ENCODE measurements at regions not wholly inside any gene's neighbourhood (a gene's known extent, or its start where the extent isn't known, plus 50 kb on each side); places are given as distances from the start of the nearest gene placed in this dataset.

DNA sequence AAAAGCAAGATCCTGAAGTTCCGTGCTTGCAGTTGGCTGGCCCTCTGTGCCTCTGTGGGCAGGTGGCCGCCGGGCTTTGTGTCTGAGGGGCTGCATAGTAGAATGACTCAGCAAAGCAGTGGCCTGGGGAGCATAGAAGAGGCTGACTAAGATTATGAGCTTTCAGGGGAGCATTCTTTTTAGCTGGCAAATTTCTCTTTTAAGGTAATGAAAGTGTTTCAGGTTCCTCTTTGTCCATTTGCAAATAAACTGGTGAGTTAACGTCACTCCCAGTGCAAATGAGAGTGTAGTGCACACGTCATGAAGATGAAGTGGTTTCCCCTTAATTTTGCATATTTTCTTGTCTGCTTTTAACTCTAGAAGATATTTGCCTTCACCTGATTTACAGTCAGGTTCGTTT is 98.6 kb downstream of the BCL2L11 start:
- no peak for DNase-seq

DNA sequence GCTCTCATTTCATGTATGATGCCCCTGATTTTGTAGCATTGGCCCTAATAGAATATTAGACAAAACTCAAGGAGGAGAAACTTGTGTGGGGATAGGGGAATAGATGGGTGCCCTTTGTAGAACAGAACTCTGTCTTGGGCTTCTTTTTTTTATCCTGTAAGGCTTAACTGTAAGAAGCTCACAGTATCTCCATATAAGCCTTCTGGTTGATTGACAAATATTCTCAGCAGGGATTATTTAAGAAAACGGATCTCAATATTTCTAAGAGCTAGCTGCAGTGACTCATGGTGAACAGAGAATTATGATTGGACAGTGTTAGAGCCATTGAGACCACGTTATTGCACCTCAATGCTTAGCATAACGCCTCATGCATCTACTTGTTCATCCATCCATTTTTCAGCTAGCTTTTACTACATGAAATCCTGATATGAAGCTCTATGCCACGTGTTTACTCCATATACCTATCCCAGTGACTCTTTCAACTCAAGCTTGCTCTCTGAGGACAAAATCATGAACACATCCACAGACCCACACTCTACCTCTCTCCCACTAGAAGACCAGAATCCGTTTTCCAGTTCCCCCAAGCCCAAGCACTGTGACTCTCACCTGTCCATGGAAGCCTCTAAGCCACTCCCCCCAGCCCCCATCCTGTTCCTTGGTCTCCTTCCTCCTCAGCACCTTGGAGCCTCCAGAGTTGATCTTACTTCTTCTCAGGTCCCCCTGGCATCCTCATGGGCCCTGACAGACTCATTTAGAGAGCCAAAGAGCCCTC is 99.2 kb downstream of the BCL2L11 start:
- DNase-seq: no peak

DNA sequence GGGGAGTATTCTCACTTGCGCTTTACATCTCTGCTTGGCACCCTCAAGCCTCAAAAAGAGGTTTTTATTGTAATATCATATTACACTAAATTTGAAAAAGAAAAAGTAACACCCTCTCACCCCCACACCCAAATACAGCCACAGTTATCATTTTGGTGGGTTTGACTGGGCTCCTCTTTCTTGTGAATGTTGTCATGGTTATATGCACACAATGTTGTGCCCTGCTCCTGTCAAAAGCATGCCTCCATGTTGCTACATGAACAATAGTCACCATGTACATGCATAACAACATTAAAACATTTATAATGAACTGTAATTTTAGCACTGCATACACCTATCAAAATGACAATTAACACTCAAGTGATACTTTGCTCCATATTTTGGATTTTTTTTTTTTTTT is 100.2 kb downstream of the BCL2L11 start:
- no peak for DNase-seq

DNA sequence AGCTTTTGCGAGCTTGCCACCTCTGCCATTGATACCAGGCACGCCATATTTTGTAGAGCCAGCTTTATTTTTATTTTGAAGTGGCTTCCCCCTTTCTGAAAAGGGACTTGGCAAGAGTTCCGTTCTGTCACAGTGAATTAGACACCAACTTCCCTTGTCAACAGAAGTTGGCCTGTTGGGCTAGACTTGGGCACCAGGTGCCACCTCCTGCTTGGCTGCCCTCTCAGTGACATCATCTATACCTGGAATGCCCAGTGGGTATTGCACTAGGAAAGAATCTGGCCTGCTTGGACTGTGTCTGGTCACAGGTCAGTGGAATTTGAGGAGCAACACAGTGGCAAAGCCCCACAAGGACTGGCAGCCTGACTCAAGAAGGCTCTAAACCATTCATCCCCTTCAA is 101.0 kb downstream of the BCL2L11 start:
- no peak for DNase-seq

GRCh38 chr2:111222204-111222866 is 101.6 kb downstream of the BCL2L11 start:
- DNase-seq: no peak

GRCh38 chr2:111225856-111226255 is 105.1 kb downstream of the BCL2L11 start:
- DNase-seq: no peak

- DNase-seq: no peak
These were observed 106.4 kb downstream of the BCL2L11 start for GRCh38 chr2:111226876-111227700.

- DNase-seq: no peak
These were observed 107.0 kb downstream of the BCL2L11 start for GRCh38 chr2:111227716-111228141.

DNA sequence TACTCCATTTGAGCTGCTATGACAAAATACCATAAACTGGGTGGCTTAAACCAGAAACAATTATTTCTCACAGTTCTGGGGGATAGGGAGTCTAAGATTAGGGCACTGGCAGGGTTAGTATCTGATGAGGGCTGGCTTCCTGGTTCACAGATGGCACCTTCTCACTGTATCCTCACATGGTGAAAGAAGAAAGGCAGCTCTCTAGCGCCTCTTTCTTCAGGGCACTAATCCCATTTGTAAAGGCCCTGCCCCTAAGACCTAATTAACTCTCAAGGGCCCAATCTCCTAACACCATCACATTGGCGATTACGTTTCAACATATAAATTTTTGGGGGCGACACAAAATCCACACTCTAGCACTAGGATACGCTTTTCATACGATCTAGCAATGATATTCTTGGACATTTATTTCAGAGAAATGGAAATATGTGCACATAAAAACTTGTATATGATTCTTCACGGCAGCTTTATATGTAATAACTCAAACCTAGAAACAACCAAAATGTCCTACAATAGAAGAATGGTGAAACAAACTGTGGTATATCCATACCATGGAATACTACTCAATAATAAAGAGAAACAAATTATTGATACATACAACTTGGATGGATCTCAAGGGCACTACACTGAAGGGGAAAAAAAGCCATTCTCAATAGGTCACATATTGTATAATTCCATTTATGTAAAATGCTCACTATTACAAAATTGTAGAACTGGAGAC is 111.0 kb downstream of the BCL2L11 start:
- no peak for DNase-seq

GRCh38 chr2:111235192-111236015 is 114.7 kb downstream of the BCL2L11 start:
- no peak for DNase-seq

GRCh38 chr2:111236025-111236424 is 115.3 kb downstream of the BCL2L11 start:
- DNase-seq: peak in 1 of 2 experiments; percentile 63

GRCh38 chr2:111238296-111238695 is 117.6 kb downstream of the BCL2L11 start:
- DNase-seq: no peak

DNA sequence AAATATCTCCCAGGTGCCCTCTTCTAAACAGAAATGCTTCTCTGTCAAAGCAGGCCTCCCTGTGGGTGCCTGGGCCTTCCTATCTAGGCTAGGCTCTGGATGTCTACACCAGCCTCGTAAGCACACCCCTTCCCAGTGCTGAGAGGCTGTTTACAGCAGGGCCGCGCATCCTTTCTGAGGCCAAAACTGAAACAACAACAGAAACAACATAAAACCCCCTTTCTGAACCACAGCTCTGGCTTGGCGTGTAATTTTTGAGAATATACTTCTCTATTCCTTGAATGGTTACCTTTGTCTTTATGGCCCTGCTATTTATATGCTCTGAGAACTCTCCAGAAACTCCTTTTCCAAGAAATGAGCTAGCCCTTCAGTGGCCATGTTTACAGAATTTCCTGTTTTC is 118.4 kb downstream of the BCL2L11 start:
- DNase-seq: no peak

DNA sequence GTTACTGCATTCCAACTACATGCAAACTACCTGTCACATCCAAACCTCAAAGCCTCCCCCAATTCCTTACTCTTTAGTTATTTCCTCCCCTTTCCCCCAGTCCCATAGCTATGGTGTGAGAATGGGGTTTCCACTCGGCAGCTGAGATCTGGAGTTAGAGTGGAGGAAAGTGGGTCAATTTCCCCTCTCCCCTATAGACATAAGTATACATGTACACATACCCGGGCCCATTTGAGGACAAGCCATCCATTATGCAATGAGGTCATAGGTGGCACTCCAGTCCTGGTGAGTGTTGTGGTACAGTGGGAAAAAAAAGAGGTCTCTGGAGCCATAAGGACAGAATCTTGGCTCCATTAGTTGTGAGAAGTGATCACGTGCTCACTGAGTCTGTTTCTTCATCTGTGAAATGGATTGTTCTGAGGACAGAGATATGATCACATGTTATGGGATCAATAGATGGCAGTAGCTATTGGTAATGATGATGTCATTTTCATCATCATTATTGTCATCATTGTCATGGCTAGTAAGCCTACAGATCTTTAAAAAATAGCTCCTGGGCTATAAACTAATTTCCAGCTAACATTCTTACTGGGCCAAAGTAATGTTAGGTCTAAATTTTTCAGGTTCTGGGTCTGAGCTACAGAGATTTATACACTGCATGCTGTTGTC is 119.0 kb downstream of the BCL2L11 start:
- DNase-seq: no peak

GRCh38 chr2:111243295-111243694 is 122.6 kb downstream of the BCL2L11 start:
- no peak for DNase-seq

DNA sequence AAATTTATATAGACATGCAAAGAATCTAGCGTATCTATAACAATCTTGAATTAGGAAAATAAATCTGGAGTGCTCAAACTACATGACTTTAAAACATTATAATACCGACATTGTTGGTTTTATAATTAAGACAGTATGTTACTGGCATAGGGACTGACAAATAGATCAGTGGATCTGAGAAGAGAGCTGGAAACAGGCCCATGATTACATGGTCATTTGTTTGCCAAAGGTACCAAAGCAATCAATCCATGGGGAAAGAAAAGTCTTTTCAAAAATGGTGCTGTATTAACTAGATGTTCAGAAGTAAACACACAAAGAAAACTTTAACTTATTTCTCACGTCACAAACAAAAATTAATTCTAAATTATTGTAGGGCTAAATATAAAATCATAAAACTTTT is 124.2 kb downstream of the BCL2L11 start:
- DNase-seq: no peak

DNA sequence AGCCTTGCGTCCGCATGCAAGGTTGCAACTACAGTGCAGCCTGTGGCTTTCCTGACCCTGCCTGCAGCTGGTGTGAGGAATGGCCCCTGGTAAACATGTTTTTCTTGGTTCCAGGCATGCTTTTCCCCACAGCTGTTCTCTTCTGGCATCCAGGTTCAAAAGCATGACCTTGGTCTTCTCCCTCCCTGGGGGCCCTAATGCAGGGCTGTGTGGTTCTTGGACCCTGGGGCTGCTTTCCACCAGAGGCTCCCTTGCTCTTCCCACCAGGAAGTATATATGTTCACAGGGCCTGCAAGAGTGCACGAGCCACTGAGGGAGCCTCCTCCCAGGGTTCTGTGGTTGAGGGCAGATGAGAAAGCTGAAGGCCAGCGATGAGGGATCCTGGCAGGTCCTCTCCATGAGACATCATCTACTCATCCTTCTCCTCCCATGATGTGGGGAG is 125.9 kb downstream of the BCL2L11 start:
- no peak for DNase-seq

DNA sequence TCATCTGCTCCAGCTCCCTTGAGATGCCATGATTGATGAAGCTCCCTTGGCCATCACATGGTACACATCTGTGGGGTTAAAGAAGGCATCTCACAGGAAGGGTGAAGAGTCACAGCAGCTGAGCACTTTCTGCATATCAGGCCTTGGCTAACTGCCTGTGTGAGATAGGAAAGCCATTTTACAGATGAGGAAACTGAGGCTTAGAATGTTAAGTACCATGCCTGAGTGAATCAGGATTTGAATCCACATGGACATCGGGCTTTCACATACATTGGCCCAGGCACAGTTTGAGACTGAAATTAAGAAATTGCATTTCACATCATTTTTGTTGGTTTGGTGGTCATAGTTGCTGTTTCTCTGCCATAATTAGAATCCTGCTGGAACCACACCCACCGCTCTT is 126.8 kb downstream of the BCL2L11 start:
- no peak for DNase-seq

DNA sequence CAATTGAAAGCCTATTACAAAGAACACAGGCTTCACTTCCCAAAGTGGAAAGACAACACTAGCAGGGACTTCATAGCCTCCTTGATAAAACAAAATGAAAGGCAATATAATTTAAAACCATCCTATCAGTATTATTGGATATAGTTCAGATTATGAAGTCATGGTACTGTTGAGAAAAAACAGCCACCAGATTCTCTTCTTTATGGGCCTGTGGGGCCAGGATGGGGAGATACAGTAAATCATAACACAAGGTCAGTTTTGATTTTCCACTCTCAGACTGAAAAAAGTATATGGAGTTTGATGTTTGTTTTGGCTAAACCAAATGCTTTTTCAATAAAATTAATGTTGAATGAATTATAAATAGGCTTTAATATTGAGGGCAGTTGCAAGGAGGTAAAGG is 129.1 kb downstream of the BCL2L11 start:
- no peak for DNase-seq

- DNase-seq: no peak
These were observed 129.8 kb downstream of the BCL2L11 start for GRCh38 chr2:111250448-111251030.

GRCh38 chr2:111251711-111252110 is 131.0 kb downstream of the BCL2L11 start:
- no peak for DNase-seq

All from NCI-H446 (cell line).